Inflammatory macrophage (primary cell): ENCODE measurements at regions not wholly inside any gene's neighbourhood (a gene's known extent, or its start where the extent isn't known, plus 50 kb on each side); places are given as distances from the start of the nearest gene placed in this dataset.

Source experiments
- DNase-seq, 2 donors: peaks; one replicate each; pipeline ENCODE4 v3.0.0-alpha.2; 2020 to 2022

DNA sequence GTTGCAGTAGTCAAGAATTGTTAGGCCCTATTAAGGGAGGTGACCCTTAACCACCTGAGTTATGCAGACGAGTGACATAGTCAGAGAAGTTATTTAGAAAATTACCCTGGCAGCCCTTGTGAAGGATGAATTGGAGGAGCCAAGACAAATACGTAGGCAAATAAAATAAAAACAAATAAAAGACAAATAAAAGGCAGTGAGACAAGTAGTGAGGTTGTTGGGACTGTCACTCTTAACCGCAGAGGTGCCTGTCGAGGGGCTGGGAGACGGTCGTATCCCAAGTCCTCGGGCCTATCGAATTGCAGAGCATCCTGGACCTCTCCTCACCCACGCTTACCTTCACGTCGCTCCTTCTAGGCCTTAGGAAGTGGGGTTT lies 58.0 kb upstream of the ZC4H2 start:
- no peak for DNase-seq
